Type B pancreatic cell (in vitro differentiated cells): ENCODE measurements at regions not wholly inside any gene's neighbourhood (a gene's known extent, or its start where the extent isn't known, plus 50 kb on each side); places are given as distances from the start of the nearest gene placed in this dataset.

Source experiments
- DNase-seq: peaks from one replicate; pipeline ENCODE4 v3.0.0; 2021; ENCODE audit warnings: mixed read lengths; ENCODE audit not compliant: unreplicated experiment; ENCODE audit errors: extremely low spot score
- H3K27ac Mint-ChIP-seq: 2 replicates; pipeline ENCODE4 v1.8.0; 2021; ENCODE audit warnings: mild to moderate bottlenecking, mixed read lengths
- H3K27me3 Mint-ChIP-seq: 2 replicates; pipeline ENCODE4 v1.8.0; 2021; ENCODE audit warnings: mixed read lengths
- H3K36me3 Mint-ChIP-seq: 2 replicates; pipeline ENCODE4 v1.8.0; 2021; ENCODE audit warnings: mixed read lengths
- H3K4me1 Mint-ChIP-seq: one replicate; pipeline ENCODE4 v1.8.0; 2021; ENCODE audit warnings: mixed read lengths; ENCODE audit not compliant: unreplicated experiment
- H3K4me3 Mint-ChIP-seq: 2 replicates; pipeline ENCODE4 v1.8.0; 2021; ENCODE audit warnings: mild to moderate bottlenecking, mixed read lengths
- H3K9me3 Mint-ChIP-seq: 2 replicates; pipeline ENCODE4 v1.8.0; 2021; ENCODE audit warnings: mixed read lengths
- TF ChIP-seq, protein P1 (sequence below): fragments of 200-600 bp; sonication (generic); conservative IDR thresholded peaks from 2 replicates; pipeline ENCODE4 v1.5.0; 2021; ENCODE audit warnings: antibody characterized with exemption, mild to moderate bottlenecking

DNA sequence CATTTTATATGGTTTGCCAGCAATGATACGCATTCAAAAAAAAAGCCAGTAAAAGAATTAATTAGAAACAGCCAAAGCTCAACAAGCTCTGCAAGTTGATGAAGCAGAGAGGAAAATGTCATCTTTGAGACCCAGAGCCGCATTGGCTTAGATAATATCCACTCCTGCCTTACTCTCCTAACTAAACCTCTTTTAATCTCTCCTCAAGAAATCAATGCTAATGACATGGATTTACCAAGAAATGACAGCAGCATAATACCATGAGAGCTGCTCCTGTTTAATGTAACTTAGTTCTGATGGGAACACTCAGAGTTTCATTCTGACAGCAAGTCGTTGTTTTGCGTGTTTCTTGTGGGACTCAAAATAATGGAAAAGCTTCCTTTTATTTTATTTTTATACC, 1099.4 kb upstream of the PIK3C3 start:
- H3K27me3 Mint-ChIP-seq = no peaks in the 10 kb centered on the region
- TF ChIP-seq, protein P1, sequence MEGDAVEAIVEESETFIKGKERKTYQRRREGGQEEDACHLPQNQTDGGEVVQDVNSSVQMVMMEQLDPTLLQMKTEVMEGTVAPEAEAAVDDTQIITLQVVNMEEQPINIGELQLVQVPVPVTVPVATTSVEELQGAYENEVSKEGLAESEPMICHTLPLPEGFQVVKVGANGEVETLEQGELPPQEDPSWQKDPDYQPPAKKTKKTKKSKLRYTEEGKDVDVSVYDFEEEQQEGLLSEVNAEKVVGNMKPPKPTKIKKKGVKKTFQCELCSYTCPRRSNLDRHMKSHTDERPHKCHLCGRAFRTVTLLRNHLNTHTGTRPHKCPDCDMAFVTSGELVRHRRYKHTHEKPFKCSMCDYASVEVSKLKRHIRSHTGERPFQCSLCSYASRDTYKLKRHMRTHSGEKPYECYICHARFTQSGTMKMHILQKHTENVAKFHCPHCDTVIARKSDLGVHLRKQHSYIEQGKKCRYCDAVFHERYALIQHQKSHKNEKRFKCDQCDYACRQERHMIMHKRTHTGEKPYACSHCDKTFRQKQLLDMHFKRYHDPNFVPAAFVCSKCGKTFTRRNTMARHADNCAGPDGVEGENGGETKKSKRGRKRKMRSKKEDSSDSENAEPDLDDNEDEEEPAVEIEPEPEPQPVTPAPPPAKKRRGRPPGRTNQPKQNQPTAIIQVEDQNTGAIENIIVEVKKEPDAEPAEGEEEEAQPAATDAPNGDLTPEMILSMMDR = no peak

DNA sequence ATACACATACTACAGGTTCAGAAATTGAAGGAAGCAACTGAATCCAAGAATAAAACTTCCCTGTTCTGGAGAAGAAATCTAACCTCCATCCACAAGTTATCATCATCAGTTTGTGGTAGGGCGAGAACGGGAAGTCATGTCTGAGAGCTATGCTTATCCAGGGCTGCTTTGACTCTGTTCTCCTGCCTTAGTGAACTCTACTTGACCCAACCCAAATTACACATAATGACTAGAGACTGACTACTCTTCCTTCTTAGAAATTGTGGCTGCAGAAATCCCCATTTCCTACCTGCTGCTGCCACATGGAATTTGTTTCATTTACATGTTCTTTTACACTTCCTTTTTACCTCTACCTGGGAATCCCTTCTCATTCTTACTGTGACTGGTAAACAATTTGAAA, 1102.6 kb upstream of the PIK3C3 start:
- no peak overlapping the region for H3K27ac Mint-ChIP-seq
- H3K4me1 Mint-ChIP-seq = peaks cover 14% of the 10 kb centered on the region
- H3K27me3 Mint-ChIP-seq = no peaks in the 10 kb centered on the region
- no peaks in the 10 kb centered on the region for H3K9me3 Mint-ChIP-seq
- no peak for DNase-seq
- TF ChIP-seq, protein P1 = no peak
- no peaks in the 10 kb centered on the region for H3K36me3 Mint-ChIP-seq
- no peak overlapping the region for H3K4me3 Mint-ChIP-seq

More for the DNA sequence above, 1099.4 kb upstream of the PIK3C3 start:
- no peak for DNase-seq
- no peaks in the 10 kb centered on the region for H3K9me3 Mint-ChIP-seq
- no peaks in the 10 kb centered on the region for H3K36me3 Mint-ChIP-seq
- H3K4me1 Mint-ChIP-seq = peaks cover 14% of the 10 kb centered on the region
- H3K27ac Mint-ChIP-seq = no peak overlapping the region
- H3K4me3 Mint-ChIP-seq = no peak overlapping the region

DNA sequence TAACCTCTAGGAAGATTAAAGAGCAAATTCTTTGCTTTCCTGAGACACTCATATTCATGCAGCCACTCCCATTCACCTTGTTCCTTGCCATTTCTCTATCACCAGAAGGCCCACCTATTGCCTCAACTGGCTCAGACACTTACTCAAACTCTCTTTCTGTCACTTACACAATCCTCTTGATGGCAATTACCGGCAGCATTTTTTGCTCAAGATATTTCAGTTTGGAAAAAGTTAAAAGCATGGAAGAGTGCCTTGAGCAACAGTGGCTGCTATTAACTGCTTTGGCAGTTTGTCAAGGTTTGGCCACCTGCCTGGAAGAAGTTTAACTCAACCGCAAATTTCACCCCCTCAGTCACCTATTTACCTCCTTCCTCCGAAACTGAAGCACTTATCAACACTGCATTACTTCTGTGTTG, 1104.0 kb upstream of the PIK3C3 start:
- no peaks in the 10 kb centered on the region for H3K9me3 Mint-ChIP-seq
- peaks cover 14% of the 10 kb centered on the region for H3K4me1 Mint-ChIP-seq
- no peak overlapping the region for H3K4me3 Mint-ChIP-seq
- no peak for DNase-seq
- H3K36me3 Mint-ChIP-seq = no peaks in the 10 kb centered on the region
- no peak overlapping the region for H3K27ac Mint-ChIP-seq
- no peaks in the 10 kb centered on the region for H3K27me3 Mint-ChIP-seq
- TF ChIP-seq, protein P1 = no peak

DNA sequence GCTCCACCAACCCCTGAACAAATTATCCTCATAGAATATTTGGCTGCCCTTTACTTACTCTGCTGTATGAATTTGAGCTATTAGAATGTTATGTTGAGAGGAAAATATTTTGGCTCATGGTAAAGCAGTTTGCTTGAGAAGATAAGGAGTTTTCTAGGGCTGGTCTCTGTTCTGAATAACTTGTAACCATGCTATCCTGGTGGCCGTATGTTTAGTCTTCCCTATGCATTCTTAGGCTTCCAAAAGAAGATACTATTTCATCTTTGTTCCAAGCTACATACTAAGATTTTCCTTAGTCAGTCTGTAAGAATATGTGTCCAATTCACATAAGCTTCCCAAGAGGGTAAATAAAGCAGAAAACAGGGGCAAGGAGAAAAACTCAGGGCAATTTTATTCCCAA, 1105.1 kb upstream of the PIK3C3 start:
- TF ChIP-seq, protein P1 = no peak

DNA sequence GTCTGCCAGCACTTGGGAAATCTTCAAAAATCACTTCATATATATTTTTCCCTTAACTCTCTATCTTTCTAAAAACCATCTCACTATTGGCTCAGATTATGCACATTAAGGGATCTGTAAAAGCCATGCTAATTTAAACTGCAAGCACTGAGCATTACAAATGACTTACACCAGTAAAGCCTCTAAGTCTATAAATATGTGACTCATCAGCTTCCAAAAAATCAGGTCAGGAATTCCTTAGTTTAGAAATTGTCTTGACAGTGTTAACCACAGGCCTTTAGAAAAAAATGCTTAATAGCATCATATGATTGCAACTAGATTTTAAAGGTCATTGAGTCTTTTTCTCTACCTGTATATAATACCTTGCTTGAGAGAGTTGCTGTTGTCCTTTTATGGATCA, 1113.6 kb upstream of the PIK3C3 start:
- no peaks in the 10 kb centered on the region for H3K4me1 Mint-ChIP-seq
- H3K9me3 Mint-ChIP-seq = peaks cover 5% of the 10 kb centered on the region
- H3K27ac Mint-ChIP-seq = no peak overlapping the region
- no peaks in the 10 kb centered on the region for H3K27me3 Mint-ChIP-seq
- no peak overlapping the region for H3K4me3 Mint-ChIP-seq
- DNase-seq = no peak
- no peaks in the 10 kb centered on the region for H3K36me3 Mint-ChIP-seq
- TF ChIP-seq, protein P1 = no peak

More for the DNA sequence above, 1105.1 kb upstream of the PIK3C3 start:
- Mint-ChIP-seq H3K36me3 (no peaks in the 10 kb centered on the region), H3K27ac (no peak overlapping the region), H3K4me3 (no peak overlapping the region), H3K4me1 (peaks cover 10% of the 10 kb centered on the region), H3K9me3 (no peaks in the 10 kb centered on the region), H3K27me3 (no peaks in the 10 kb centered on the region)
- no peak for DNase-seq

DNA sequence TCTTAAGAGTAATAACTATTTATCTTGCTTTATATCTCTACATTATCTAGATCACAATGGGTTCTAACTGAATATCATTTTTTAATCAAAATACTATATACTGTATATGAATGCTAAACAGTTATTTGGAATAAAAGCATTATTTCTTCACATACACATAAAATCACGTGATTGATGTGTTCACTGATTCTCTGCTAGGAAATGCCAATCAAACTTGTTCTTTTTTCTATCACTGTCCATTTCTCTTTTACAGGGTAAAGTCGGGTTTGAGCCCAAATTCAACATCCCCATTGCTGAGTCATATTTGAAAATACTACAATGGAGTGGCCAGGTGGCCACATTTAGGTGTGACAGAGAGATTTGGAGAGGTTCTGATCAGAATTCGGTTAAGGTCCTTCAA, 1114.0 kb upstream of the PIK3C3 start:
- DNase-seq = no peak
- Mint-ChIP-seq H3K27ac (no peak overlapping the region), H3K4me3 (no peak overlapping the region), H3K27me3 (no peaks in the 10 kb centered on the region), H3K4me1 (no peaks in the 10 kb centered on the region), H3K36me3 (no peaks in the 10 kb centered on the region), H3K9me3 (peaks cover 5% of the 10 kb centered on the region)
- TF ChIP-seq, protein P1 = no peak
